Mesendoderm (in vitro differentiated cells): ENCODE measurements at regions not wholly inside any gene's neighbourhood (a gene's known extent, or its start where the extent isn't known, plus 50 kb on each side); places are given as distances from the start of the nearest gene placed in this dataset.

Experiments used
- DNase-seq: peaks from one replicate; pipeline ENCODE4 v3.0.0; 2013
- H2AK5ac ChIP-seq: 2 replicates; pipeline ENCODE4 v1.6.1; 2013; ENCODE audit warnings: low read length, inconsistent platforms
- H2BK120ac ChIP-seq: 2 replicates; pipeline ENCODE4 v1.6.1; 2013; ENCODE audit warnings: low read depth, mild to moderate bottlenecking, low read length, moderate library complexity, mixed read lengths
- H2BK15ac ChIP-seq: replicated peaks from 2 replicates; pipeline ENCODE4 v1.6.1; 2013; ENCODE audit warnings: low read depth, mild to moderate bottlenecking, moderate library complexity
- H2BK5ac ChIP-seq: 2 replicates; pipeline ENCODE4 v1.6.1; 2013; ENCODE audit warnings: low read length, inconsistent platforms
- H3K18ac ChIP-seq: 2 replicates; pipeline ENCODE4 v1.6.1; 2013; ENCODE audit warnings: mild to moderate bottlenecking, low read length, mixed read lengths
- H3K23ac ChIP-seq: one replicate; pipeline ENCODE4 v1.6.1; 2013; ENCODE audit warnings: low read length
- H3K27ac ChIP-seq: 2 replicates; pipeline ENCODE4 v1.5.1; 2013; ENCODE audit warnings: low read depth, mild to moderate bottlenecking, inconsistent platforms, low read length, moderate library complexity
- H3K27me3 ChIP-seq: 2 replicates; pipeline ENCODE4 v1.6.1; 2013; ENCODE audit warnings: low read length, control low read depth, mild to moderate bottlenecking, inconsistent platforms; ENCODE audit not compliant: insufficient read depth, poor library complexity
- H3K36me3 ChIP-seq: 2 replicates; pipeline ENCODE4 v1.6.1; 2013; ENCODE audit warnings: low read length, inconsistent platforms; ENCODE audit not compliant: control insufficient read depth, insufficient read depth
- H3K4ac ChIP-seq: one replicate; pipeline ENCODE4 v1.6.1; 2013; ENCODE audit warnings: low read depth, mild to moderate bottlenecking, low read length, moderate library complexity
- H3K4me1 ChIP-seq: 2 replicates; pipeline ENCODE4 v1.6.1; 2013; ENCODE audit warnings: low read depth, low read length, inconsistent platforms; ENCODE audit not compliant: control insufficient read depth
- H3K4me2 ChIP-seq: 2 replicates; pipeline ENCODE4 v1.6.1; 2013; ENCODE audit warnings: low read length
- H3K4me3 ChIP-seq: 2 replicates; pipeline ENCODE4 v1.5.1; 2013; ENCODE audit warnings: mild to moderate bottlenecking, low read length
- H3K56ac ChIP-seq: one replicate; pipeline ENCODE4 v1.6.1; 2013; ENCODE audit warnings: low read length
- H3K79me1 ChIP-seq: 2 replicates; pipeline ENCODE4 v1.6.1; 2013; ENCODE audit warnings: low read length, inconsistent platforms
- H3K79me2 ChIP-seq: 2 replicates; pipeline ENCODE4 v1.6.1; 2013; ENCODE audit warnings: mild to moderate bottlenecking, low read length; ENCODE audit not compliant: control insufficient read depth, insufficient read depth
- H3K9ac ChIP-seq: 2 replicates; pipeline ENCODE4 v1.6.1; 2013; ENCODE audit warnings: low read length, inconsistent platforms
- H4K5ac ChIP-seq: one replicate; pipeline ENCODE4 v1.6.1; 2013; ENCODE audit warnings: low read length
- H4K8ac ChIP-seq: one replicate; pipeline ENCODE4 v1.6.1; 2013; ENCODE audit warnings: low read depth, mild to moderate bottlenecking, control low read depth, low read length, moderate library complexity
- WGBS: extraction: QIAGEN DNeasy Blood & Tissue Kit; methylation state at CpG from one replicate; pipeline ENCODE4 v1.1.7; 2013; ENCODE audit warnings: low lambda C conversion rate, missing lambda C conversion rate; ENCODE audit not compliant: insufficient coverage; ENCODE audit errors: extremely low coverage; 5-methylcytosine and 5-hydroxymethylcytosine counted together

- no peak overlapping the region for H2AK5ac ChIP-seq
- no peak overlapping the region for H3K23ac ChIP-seq
- no peak for DNase-seq
- H3K4me3 ChIP-seq: no peak overlapping the region
- no peaks in the 10 kb centered on the region for H3K79me2 ChIP-seq
- H4K5ac ChIP-seq: no peak overlapping the region
- no peaks in the 10 kb centered on the region for H3K36me3 ChIP-seq
- H3K79me1 ChIP-seq: no peaks in the 10 kb centered on the region
- H3K27ac ChIP-seq: no peak overlapping the region
- no peak overlapping the region for H2BK15ac ChIP-seq
- H3K4me1 ChIP-seq: no peaks in the 10 kb centered on the region
- no peak overlapping the region for H3K18ac ChIP-seq
- H3K9ac ChIP-seq: no peak overlapping the region
- no CpG with 5 or more reads among the region's 1 CpG for WGBS
- no peak overlapping the region for H3K4ac ChIP-seq
- no peak overlapping the region for H3K56ac ChIP-seq
- no peak overlapping the region for H4K8ac ChIP-seq
- H3K4me2 ChIP-seq: no peak overlapping the region
- H3K27me3 ChIP-seq: no peaks in the 10 kb centered on the region
- no peak overlapping the region for H2BK120ac ChIP-seq
- H2BK5ac ChIP-seq: no peak overlapping the region
Measured at GRCh38 chr11:134660416-134660815, 248.4 kb upstream of the B3GAT1 start.

- Histone ChIP-seq H2AK5ac (no peak overlapping the region), H2BK120ac (no peak overlapping the region), H2BK5ac (no peak overlapping the region), H3K56ac (no peak overlapping the region), H4K5ac (no peak overlapping the region), H3K4me2 (no peak overlapping the region), H3K4me1 (no peaks in the 10 kb centered on the region), H4K8ac (no peak overlapping the region), H3K18ac (no peak overlapping the region), H3K79me1 (no peaks in the 10 kb centered on the region), H3K4ac (no peak overlapping the region), H3K9ac (no peak overlapping the region), H3K27ac (no peak overlapping the region), H3K4me3 (no peak overlapping the region), H3K36me3 (no peaks in the 10 kb centered on the region), H3K27me3 (no peaks in the 10 kb centered on the region), H2BK15ac (no peak overlapping the region), H3K23ac (no peak overlapping the region), H3K79me2 (no peaks in the 10 kb centered on the region)
- WGBS: no CpG with 5 or more reads among the region's 8 CpGs
- DNase-seq: no peak
Measured at GRCh38 chr11:134659882-134660281, 247.8 kb upstream of the B3GAT1 start.

GRCh38 chr11:134658481-134659225 is 246.6 kb upstream of the B3GAT1 start:
- Histone ChIP-seq H3K4me1 (no peaks in the 10 kb centered on the region), H3K79me2 (no peaks in the 10 kb centered on the region), H2BK5ac (no peak overlapping the region), H3K79me1 (no peaks in the 10 kb centered on the region), H3K27ac (no peak overlapping the region), H2AK5ac (no peak overlapping the region), H4K5ac (no peak overlapping the region), H3K36me3 (no peaks in the 10 kb centered on the region), H3K27me3 (no peaks in the 10 kb centered on the region), H3K9ac (no peak overlapping the region), H3K4me3 (no peak overlapping the region), H3K23ac (no peak overlapping the region), H2BK15ac (no peak overlapping the region), H3K56ac (no peak overlapping the region), H3K4ac (no peak overlapping the region), H4K8ac (no peak overlapping the region), H3K4me2 (no peak overlapping the region), H2BK120ac (no peak overlapping the region), H3K18ac (no peak overlapping the region)
- no peak for DNase-seq
- no CpG with 5 or more reads among the region's 4 CpGs for WGBS

GRCh38 chr11:134657631-134658030 is 245.6 kb upstream of the B3GAT1 start:
- no peak overlapping the region for H3K27ac ChIP-seq
- H3K18ac ChIP-seq: no peak overlapping the region
- H3K23ac ChIP-seq: no peak overlapping the region

GRCh38 chr11:134656861-134657540 is 245.0 kb upstream of the B3GAT1 start:
- DNase-seq: no peak
- Histone ChIP-seq H3K9ac (no peak overlapping the region), H2BK5ac (no peak overlapping the region)

More at GRCh38 chr11:134657631-134658030, 245.6 kb upstream of the B3GAT1 start:
- H2BK15ac ChIP-seq: no peak overlapping the region
- no peaks in the 10 kb centered on the region for H3K79me1 ChIP-seq
- DNase-seq: no peak
- H2AK5ac ChIP-seq: no peak overlapping the region
- no peak overlapping the region for H3K56ac ChIP-seq
- H2BK120ac ChIP-seq: no peak overlapping the region
- H4K5ac ChIP-seq: no peak overlapping the region
- H3K4ac ChIP-seq: no peak overlapping the region
- no peaks in the 10 kb centered on the region for H3K27me3 ChIP-seq
- WGBS: no CpG with 5 or more reads among the region's 6 CpGs
- H3K4me2 ChIP-seq: no peak overlapping the region
- H2BK5ac ChIP-seq: no peak overlapping the region
- no peak overlapping the region for H4K8ac ChIP-seq
- no peaks in the 10 kb centered on the region for H3K79me2 ChIP-seq
- no peak overlapping the region for H3K4me3 ChIP-seq
- no peak overlapping the region for H3K9ac ChIP-seq
- no peaks in the 10 kb centered on the region for H3K4me1 ChIP-seq
- no peaks in the 10 kb centered on the region for H3K36me3 ChIP-seq

More at GRCh38 chr11:134656861-134657540, 245.0 kb upstream of the B3GAT1 start:
- Histone ChIP-seq H3K23ac (no peak overlapping the region), H2AK5ac (no peak overlapping the region), H4K8ac (no peak overlapping the region), H3K79me2 (no peaks in the 10 kb centered on the region), H3K27ac (no peak overlapping the region), H3K27me3 (no peaks in the 10 kb centered on the region), H3K4ac (no peak overlapping the region), H3K4me1 (no peaks in the 10 kb centered on the region), H3K56ac (no peak overlapping the region), H3K4me3 (no peak overlapping the region), H3K79me1 (no peaks in the 10 kb centered on the region), H3K4me2 (no peak overlapping the region), H2BK120ac (no peak overlapping the region), H3K18ac (no peak overlapping the region), H2BK15ac (no peak overlapping the region), H3K36me3 (no peaks in the 10 kb centered on the region), H4K5ac (no peak overlapping the region)
- no CpG with 5 or more reads among the region's 29 CpGs for WGBS
